GM19455 (cell line): ENCODE measurements at regions not wholly inside any gene's neighbourhood (a gene's known extent, or its start where the extent isn't known, plus 50 kb on each side); places are given as distances from the start of the nearest gene placed in this dataset.

ENCODE experiments used
- ATAC-seq: cut with Tn5 transposase; IDR thresholded peaks from one replicate; pipeline ENCODE4 v1.9.1; 2021; ENCODE audit not compliant: unreplicated experiment

- no peak for ATAC-seq
Measured at GRCh38 chr6:169898788-169899480, 147.5 kb downstream of the ERMARD start.

GRCh38 chr6:169897601-169898358 lies 146.4 kb downstream of the ERMARD start:
- no peak for ATAC-seq

GRCh38 chr6:169896826-169897456 lies 145.5 kb downstream of the ERMARD start:
- no peak for ATAC-seq

GRCh38 chr6:169895926-169896761 lies 144.7 kb downstream of the ERMARD start:
- ATAC-seq, result no peak

- no peak for ATAC-seq
Measured at GRCh38 chr6:169895000-169895759, 143.8 kb downstream of the ERMARD start.

- ATAC-seq, result no peak
Measured at GRCh38 chr6:169894377-169894960, 143.0 kb downstream of the ERMARD start.

- ATAC-seq, result no peak
Measured at GRCh38 chr6:169893624-169894023, 142.2 kb downstream of the ERMARD start.

- ATAC-seq, result no peak
Measured at GRCh38 chr6:169891846-169892245, 140.4 kb downstream of the ERMARD start.

- no peak for ATAC-seq
Measured at GRCh38 chr6:169891421-169891820, 140.0 kb downstream of the ERMARD start.

GRCh38 chr6:169890901-169891300 lies 139.5 kb downstream of the ERMARD start:
- ATAC-seq, result no peak

- no peak for ATAC-seq
Measured at GRCh38 chr6:169890049-169890448, 138.6 kb downstream of the ERMARD start.

GRCh38 chr6:169887529-169888140 lies 136.2 kb downstream of the ERMARD start:
- ATAC-seq, result no peak

GRCh38 chr6:169886631-169887227 lies 135.3 kb downstream of the ERMARD start:
- no peak for ATAC-seq

GRCh38 chr6:169885831-169886230 lies 134.4 kb downstream of the ERMARD start:
- no peak for ATAC-seq

GRCh38 chr6:169885131-169885530 lies 133.7 kb downstream of the ERMARD start:
- no peak for ATAC-seq

- no peak for ATAC-seq
Measured at GRCh38 chr6:169884158-169884557, 132.7 kb downstream of the ERMARD start.

GRCh38 chr6:169883316-169883715 lies 131.9 kb downstream of the ERMARD start:
- no peak for ATAC-seq

GRCh38 chr6:169881976-169882375 lies 130.6 kb downstream of the ERMARD start:
- no peak for ATAC-seq

GRCh38 chr6:169881398-169881797 lies 130.0 kb downstream of the ERMARD start:
- ATAC-seq, result no peak
